C4-2B (cell line): ENCODE measurements at regions not wholly inside any gene's neighbourhood (a gene's known extent, or its start where the extent isn't known, plus 50 kb on each side); places are given as distances from the start of the nearest gene placed in this dataset.
"Not testable (repeated sequence)": the region's sequence is repeated elsewhere in the genome, so short reads cannot be mapped to it uniquely, and the experiment has no call there.

Experiments
- H3K27ac ChIP-seq: fragments of 450-650 bp; 2 replicates; pipeline ENCODE4 v1.5.1; 2017
- CTCF ChIP-seq: fragments of 450-650 bp; conservative IDR thresholded peaks from 2 replicates; pipeline ENCODE4 v1.5.1; 2017; ENCODE audit warnings: mild to moderate bottlenecking
- ZFX ChIP-seq: fragments of 450-650 bp; IDR thresholded peaks from 2 replicates; pipeline ENCODE4 v1.6.1; 2017

GRCh38 chr4:33850371-33850902 is 2393.9 kb downstream of the ARAP2 start:
- H3K27ac ChIP-seq: no peak overlapping the region
- TF ChIP-seq ZFX (no peak), CTCF (no peak)

GRCh38 chr4:33853670-33854069 is 2390.6 kb downstream of the ARAP2 start:
- not testable (repeated sequence) for H3K27ac ChIP-seq

GRCh38 chr4:33864290-33864859 is 2379.9 kb downstream of the ARAP2 start:
- no peak for TF ChIP-seq ZFX
- TF ChIP-seq CTCF: no peak
- H3K27ac ChIP-seq: no peak overlapping the region

GRCh38 chr4:33873791-33874190 is 2370.5 kb downstream of the ARAP2 start:
- TF ChIP-seq CTCF: no peak
- TF ChIP-seq ZFX: no peak
- H3K27ac ChIP-seq: no peak overlapping the region

GRCh38 chr4:33878710-33879109 is 2365.6 kb downstream of the ARAP2 start:
- TF ChIP-seq CTCF (no peak), ZFX (no peak)
- H3K27ac ChIP-seq: no peak overlapping the region

- H3K27ac ChIP-seq: no peak overlapping the region
- TF ChIP-seq CTCF: no peak
- TF ChIP-seq ZFX: no peak
Observed at GRCh38 chr4:33881176-33881575, 2363.1 kb downstream of the ARAP2 start.

GRCh38 chr4:33882246-33882990 is 2361.9 kb downstream of the ARAP2 start:
- no peak overlapping the region for H3K27ac ChIP-seq
- TF ChIP-seq CTCF: no peak
- no peak for TF ChIP-seq ZFX

GRCh38 chr4:33883111-33883510 is 2361.2 kb downstream of the ARAP2 start:
- no peak overlapping the region for H3K27ac ChIP-seq
- TF ChIP-seq ZFX: no peak
- TF ChIP-seq CTCF: no peak
